Endothelial cell of umbilical vein (primary cell): ENCODE measurements at regions not wholly inside any gene's neighbourhood (a gene's known extent, or its start where the extent isn't known, plus 50 kb on each side); places are given as distances from the start of the nearest gene placed in this dataset.

ENCODE experiments used
- BruUV-seq: library from RNA; stranded (reverse); fragments of 400-500 nt; replicated peaks from 2 replicates; lab custom pipeline; 2021; lab: Mats Ljungman, UMichigan
- CTCF ChIA-PET: fragments of 300-600, 350-600 bp; sonication (Branson Sonifier 250); formaldehyde crosslinking; loops from one replicate; lab custom pipeline; 2021; ENCODE audit warnings: antibody characterized with exemption, inconsistent platforms; lab: Charles Lee
- POLR2A ChIA-PET: fragments of 300-600, 350-600 bp; sonication (Branson Sonifier 250); formaldehyde crosslinking; loops from one replicate; lab custom pipeline; 2021; ENCODE audit warnings: antibody characterized with exemption, inconsistent platforms; lab: Charles Lee
- DNase-seq: peaks from one replicate; pipeline ENCODE4 v3.0.0-alpha.2; 2011; ENCODE audit warnings: low read depth, low spot score
- FAIRE-seq: peaks from 2 replicates; lab custom pipeline; 2011; peaks lifted over from hg19 to GRCh38; lab: Jason Lieb, UNC
- H2AFZ ChIP-seq: 2 replicates; pipeline ENCODE4 v1.6.0; 2012; ENCODE audit warnings: low read depth, low read length, control low read depth, inconsistent platforms
- H3K27ac ChIP-seq: 2 replicates; pipeline ENCODE4 v1.5.1; 2011; ENCODE audit warnings: low read depth, mild to moderate bottlenecking, control low read depth, low read length, moderate library complexity; ENCODE audit not compliant: insufficient read depth
- H3K27me3 ChIP-seq, 2 experiments: 2 replicates each; pipeline versions ENCODE4 v1.6.0 to v1.6.1; 2011; ENCODE audit warnings: low read length in 2 of 2, mixed read lengths in 1 of 2; ENCODE audit not compliant: control insufficient read depth in 2 of 2, insufficient read depth in 2 of 2
- H3K36me3 ChIP-seq, 2 experiments: 2 replicates in 1 of 2; 3 replicates in 1 of 2; pipeline ENCODE4 v1.5.1; 2011; ENCODE audit warnings: low read length in 2 of 2, mild to moderate bottlenecking in 1 of 2, moderate library complexity in 1 of 2; ENCODE audit not compliant: control insufficient read depth in 2 of 2, insufficient read depth in 2 of 2; ENCODE audit errors: extremely low read depth in 1 of 2
- H3K4me1 ChIP-seq: 3 replicates; pipeline ENCODE4 v1.5.1; 2011; ENCODE audit warnings: mild to moderate bottlenecking, low read length; ENCODE audit not compliant: control insufficient read depth, insufficient read depth; ENCODE audit errors: extremely low read depth
- H3K4me2 ChIP-seq: 2 replicates; pipeline ENCODE4 v1.6.1; 2011; ENCODE audit warnings: low read length, control low read depth, mixed read lengths; ENCODE audit not compliant: insufficient read depth
- H3K4me3 ChIP-seq, 3 experiments: fragments of 200-600 bp in 1 of 3; sonication (generic), shearing (Covaris generic) in 1 of 3; replicated peaks in 1 of 3; 2 replicates each; pipeline ENCODE4 v1.5.1; 2011 to 2016; ENCODE audit warnings: control low read depth in 3 of 3, low read length in 3 of 3, mild to moderate bottlenecking in 2 of 3, inconsistent platforms in 1 of 3, low read depth in 1 of 3, moderate library complexity in 1 of 3; ENCODE audit not compliant: insufficient read depth in 1 of 3
- H3K79me2 ChIP-seq: 2 replicates; pipeline ENCODE4 v1.6.0; 2012; ENCODE audit warnings: low read length, inconsistent platforms; ENCODE audit not compliant: control insufficient read depth, insufficient read depth
- H3K9ac ChIP-seq: replicated peaks from 2 replicates; pipeline ENCODE3; 2011; ENCODE audit warnings: low read length, control low read depth; ENCODE audit not compliant: insufficient read depth; ENCODE audit errors: extremely low read depth
- H3K9me1 ChIP-seq: replicated peaks from 3 replicates; pipeline ENCODE4 v1.6.0; 2011; ENCODE audit warnings: mild to moderate bottlenecking, low read length; ENCODE audit not compliant: control insufficient read depth, insufficient read depth; ENCODE audit errors: extremely low read depth
- H3K9me3 ChIP-seq: replicated peaks from 2 replicates; pipeline ENCODE4 v1.5.1; 2012; ENCODE audit warnings: low read length, inconsistent platforms; ENCODE audit not compliant: control insufficient read depth, insufficient read depth
- H4K20me1 ChIP-seq: replicated peaks from 2 replicates; pipeline ENCODE3; 2011; ENCODE audit warnings: mild to moderate bottlenecking, low read length; ENCODE audit not compliant: control insufficient read depth, insufficient read depth; ENCODE audit errors: extremely low read depth
- CTCF ChIP-seq, 2 donors: IDR thresholded peaks; 1 replicate in 1 of 2; 2 replicates in 1 of 2; pipeline ENCODE4 v1.5.1; 2011; ENCODE audit warnings: low read length in 2 of 2, mild to moderate bottlenecking in 2 of 2, moderate library complexity in 2 of 2, control low read depth in 1 of 2, inconsistent platforms in 1 of 2, low read depth in 1 of 2; ENCODE audit not compliant: insufficient read depth in 1 of 2; ENCODE audit errors: extremely low read depth in 1 of 2
- EZH2 ChIP-seq: IDR thresholded peaks from 2 replicates; pipeline ENCODE4 v1.6.1; 2012; ENCODE audit warnings: borderline replicate concordance, low read depth, mild to moderate bottlenecking, moderate library complexity, low read length, inconsistent platforms; ENCODE audit not compliant: severe bottlenecking
- FOS ChIP-seq: IDR thresholded peaks from 2 replicates; pipeline ENCODE4 v1.6.1; 2011; ENCODE audit warnings: mild to moderate bottlenecking, low read length, moderate library complexity, borderline replicate concordance; ENCODE audit not compliant: insufficient read depth
- GATA2 ChIP-seq: IDR thresholded peaks from 2 replicates; pipeline ENCODE4 v1.7.0; 2011; ENCODE audit warnings: low read depth, mild to moderate bottlenecking, moderate library complexity, mixed read lengths, low read length; ENCODE audit not compliant: insufficient read length, insufficient read depth
- JUN ChIP-seq: IDR thresholded peaks from 2 replicates; pipeline ENCODE4 v1.6.1; 2011; ENCODE audit warnings: borderline replicate concordance, low read depth; ENCODE audit not compliant: insufficient read length, insufficient read depth
- MAX ChIP-seq: IDR thresholded peaks from 2 replicates; pipeline ENCODE4 v1.6.1; 2011; ENCODE audit not compliant: insufficient read depth, insufficient read length
- MYC ChIP-seq: IDR thresholded peaks from one replicate; pipeline ENCODE4 v1.6.1; 2011; ENCODE audit warnings: mild to moderate bottlenecking, low read depth, low read length
- POLR2A ChIP-seq: IDR thresholded peaks from 2 replicates; pipeline ENCODE4 v1.6.1; 2012; ENCODE audit warnings: low read depth, mild to moderate bottlenecking, control low read depth, low read length
- POLR2AphosphoS5 ChIP-seq: IDR thresholded peaks from 2 replicates; pipeline ENCODE4 v1.6.1; 2012; ENCODE audit warnings: low read depth, mild to moderate bottlenecking, control low read depth, low read length, moderate library complexity; ENCODE audit not compliant: insufficient read depth
- dilution Hi-C: fragments of 300-500 bp; cut with MboI; formaldehyde crosslinking; loops from one replicate; pipeline ENCODE4 v1.15.0; 2019; ENCODE audit warnings: low sequenced_read_pairs; ENCODE audit not compliant: extremely low pct_ligation_motif_present
- intact Hi-C: fragments of 100-400 bp; cut with micrococcal nuclease; formaldehyde crosslinking; loops from one replicate; pipeline ENCODE4 v1.10.0; 2022

DNA sequence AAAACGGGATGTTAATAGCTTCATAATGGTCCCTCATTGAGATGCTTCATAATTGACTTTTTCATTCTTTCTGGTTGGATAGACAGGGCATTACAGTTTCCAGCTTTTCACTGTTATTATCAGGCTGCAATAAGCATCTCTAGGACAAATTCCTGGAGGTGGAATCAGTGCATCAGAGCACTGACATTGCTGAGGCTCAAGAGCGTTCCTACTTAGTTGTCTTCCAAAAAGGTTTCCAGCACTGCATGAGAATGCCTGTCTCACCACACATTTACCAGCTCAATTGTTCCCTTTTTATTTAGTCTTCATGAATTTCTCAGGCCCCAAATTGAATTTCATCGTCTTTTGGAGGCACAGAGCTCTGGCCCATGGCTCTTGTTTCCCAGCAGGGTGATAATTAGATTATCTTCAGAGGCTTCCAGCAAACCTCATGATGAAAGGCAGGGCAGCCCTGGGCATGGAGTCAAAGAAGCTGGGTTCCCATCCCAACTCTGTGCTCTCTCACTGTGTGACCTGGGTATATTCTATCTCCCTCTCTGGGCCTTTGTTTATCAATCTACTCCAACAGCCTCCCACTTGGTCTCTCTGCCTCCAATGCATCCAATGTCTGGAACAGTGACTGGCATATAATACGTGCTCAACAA, 451.4 kb downstream of the PTPRU start:
- FAIRE-seq (no peak), DNase-seq (no peak)
- no peak overlapping the region for H2AFZ ChIP-seq
- POLR2A ChIA-PET, result no interaction called here
- no peaks in the 10 kb centered on the region for H3K9me1 ChIP-seq
- H3K4me3 ChIP-seq, result no peak overlapping the region
- no TSS peak for BruUV-seq
- H3K9ac ChIP-seq, result no peak overlapping the region
- peaks cover 13% of the 10 kb centered on the region for H3K4me1 ChIP-seq
- no peak overlapping the region for H3K4me2 ChIP-seq
- TF ChIP-seq POLR2A (no peak), POLR2AphosphoS5 (no peak), JUN (no peak), EZH2 (no peak), CTCF (IDR thresholded peaks at IDR 0.05; ENCODE audit: extremely low read depth in 1 of 2, insufficient read depth in 1 of 2, low read depth in 1 of 2, low read length in 2 of 2) (no peak), MAX (no peak), FOS (no peak), GATA2 (no peak), MYC (no peak)
- no peaks in the 10 kb centered on the region for H3K9me3 ChIP-seq
- CTCF ChIA-PET, result interaction anchor here (0.8 to 7.5 kb wide), 4 partner anchors 10 to 693 kb away, joined by 4 to 71 read pairs (median 4); no protein-coding TSS in a partner anchor
- peaks cover 4 to 6% of the 10 kb centered on the region in 2 experiments for H3K27me3 ChIP-seq
- no peaks in the 10 kb centered on the region for H3K36me3 ChIP-seq
- no peaks in the 10 kb centered on the region for H4K20me1 ChIP-seq
- no peak overlapping the region for H3K27ac ChIP-seq
- H3K79me2 ChIP-seq, result no peaks in the 10 kb centered on the region
- intact Hi-C loops, result loop anchor here (1.0 kb wide), 1 partner anchor 22 kb away; no protein-coding TSS in a partner anchor
- dilution Hi-C loops, result no loop called here
